A673 (cell line): ENCODE measurements at regions not wholly inside any gene's neighbourhood (a gene's known extent, or its start where the extent isn't known, plus 50 kb on each side); places are given as distances from the start of the nearest gene placed in this dataset.

Source experiments
- BruUV-seq: library from RNA; stranded (reverse); fragments of 400-500 nt; replicated peaks from 2 replicates; lab custom pipeline; 2021; lab: Mats Ljungman, UMichigan
- CTCF ChIA-PET: fragments of 300-600 bp; sonication (Branson Sonifier 250); formaldehyde crosslinking; loops from one replicate; lab custom pipeline; 2022; ENCODE audit warnings: antibody characterized with exemption; lab: Charles Lee
- POLR2A ChIA-PET: fragments of 300-600 bp; sonication (Branson Sonifier 250); formaldehyde crosslinking; loops from one replicate; lab custom pipeline; 2022; ENCODE audit warnings: antibody characterized with exemption; ENCODE audit not compliant: low non-redundant PET; lab: Charles Lee
- DNase-seq: peaks from one replicate; pipeline ENCODE4 v3.0.0-alpha.2; 2015; ENCODE audit warnings: low spot score
- H3K27ac ChIP-seq: fragments of 200-600 bp; sonication (generic); 2 replicates; pipeline ENCODE4 v1.5.1; 2016; ENCODE audit warnings: mixed run types, low read depth, mild to moderate bottlenecking, mixed read lengths, antibody characterized with exemption, low read length; ENCODE audit not compliant: poor library complexity, severe bottlenecking
- H3K27me3 ChIP-seq: fragments of 200-600 bp; sonication (generic); replicated peaks from 2 replicates; pipeline ENCODE4 v1.6.1; 2017; ENCODE audit warnings: mixed run types, low read depth, mild to moderate bottlenecking, mixed read lengths, antibody characterized with exemption, low read length; ENCODE audit not compliant: insufficient read depth, poor library complexity
- H3K36me3 ChIP-seq: fragments of 200-600 bp; sonication (generic); 2 replicates; pipeline ENCODE4 v1.6.1; 2016; ENCODE audit warnings: mixed run types, mild to moderate bottlenecking, mixed read lengths, antibody characterized with exemption, low read length; ENCODE audit not compliant: insufficient read depth, poor library complexity, severe bottlenecking
- H3K4me1 ChIP-seq: fragments of 200-600 bp; sonication (generic); 2 replicates; pipeline ENCODE4 v1.6.1; 2017; ENCODE audit warnings: mixed run types, mild to moderate bottlenecking, mixed read lengths, antibody characterized with exemption, low read length; ENCODE audit not compliant: insufficient read depth, poor library complexity, severe bottlenecking
- H3K4me3 ChIP-seq: fragments of 200-600 bp; sonication (generic); 2 replicates; pipeline ENCODE4 v1.5.1; 2016; ENCODE audit warnings: low read depth, mixed run types, mild to moderate bottlenecking, mixed read lengths, low read length; ENCODE audit not compliant: poor library complexity, severe bottlenecking
- H3K9me3 ChIP-seq: fragments of 200-600 bp; sonication (generic); 2 replicates; pipeline ENCODE4 v1.6.1; 2016; ENCODE audit warnings: mixed run types, low read depth, mild to moderate bottlenecking, mixed read lengths, antibody characterized with exemption, low read length; ENCODE audit not compliant: poor library complexity, severe bottlenecking
- CTCF ChIP-seq: fragments of 300-800, 200-600 bp; sonication (generic); conservative IDR thresholded peaks from 2 replicates; pipeline ENCODE4 v1.5.1; 2017; ENCODE audit warnings: low read depth, mild to moderate bottlenecking, antibody characterized with exemption, low read length, moderate library complexity, mixed read lengths
- EZH2 ChIP-seq: fragments of 200-600 bp; sonication (generic); IDR thresholded peaks from 2 replicates; pipeline ENCODE4 v1.6.1; 2017; ENCODE audit warnings: borderline replicate concordance, low read depth, mild to moderate bottlenecking, mixed read lengths, antibody characterized with exemption, low read length; ENCODE audit not compliant: poor library complexity, severe bottlenecking
- intact Hi-C: fragments of 100-400 bp; cut with micrococcal nuclease; formaldehyde crosslinking; loops from one replicate; pipeline ENCODE4 v1.10.0; 2022; ENCODE audit not compliant: unreplicated experiment

GRCh38 chr15:31259562-31260252 is 66.9 kb upstream of the KLF13 start:
- intact Hi-C loops: no loop called here
- H3K9me3 ChIP-seq: no peaks in the 10 kb centered on the region
- H3K4me3 ChIP-seq: no peak overlapping the region
- POLR2A ChIA-PET: no interaction called here
- no TSS peak for BruUV-seq
- no peaks in the 10 kb centered on the region for H3K27me3 ChIP-seq
- CTCF ChIA-PET: no interaction called here
- no peaks in the 10 kb centered on the region for H3K4me1 ChIP-seq
- DNase-seq: no peak
- no peak for TF ChIP-seq EZH2
- no peak for TF ChIP-seq CTCF
- H3K27ac ChIP-seq: no peak overlapping the region
- no peaks in the 10 kb centered on the region for H3K36me3 ChIP-seq

GRCh38 chr15:31260646-31261265 is 65.9 kb upstream of the KLF13 start:
- DNase-seq: no peak
- intact Hi-C loops: no loop called here
- ChIA-PET CTCF (no interaction called here), POLR2A (no interaction called here)
- Histone ChIP-seq H3K27me3 (no peaks in the 10 kb centered on the region), H3K27ac (no peak overlapping the region), H3K9me3 (no peaks in the 10 kb centered on the region), H3K4me1 (no peaks in the 10 kb centered on the region), H3K36me3 (no peaks in the 10 kb centered on the region), H3K4me3 (no peak overlapping the region)
- no TSS peak for BruUV-seq
- no peak for TF ChIP-seq EZH2
- TF ChIP-seq CTCF: no peak

- POLR2A ChIA-PET: no interaction called here
- Histone ChIP-seq H3K36me3 (no peaks in the 10 kb centered on the region), H3K4me3 (no peak overlapping the region), H3K27ac (no peak overlapping the region), H3K27me3 (no peaks in the 10 kb centered on the region), H3K4me1 (no peaks in the 10 kb centered on the region), H3K9me3 (no peaks in the 10 kb centered on the region)
- BruUV-seq: no TSS peak
- no peak for TF ChIP-seq EZH2
- TF ChIP-seq CTCF: no peak
- DNase-seq: no peak
- CTCF ChIA-PET: no interaction called here
- intact Hi-C loops: no loop called here
Observed at GRCh38 chr15:31261266-31262142, 65.1 kb upstream of the KLF13 start.
